ENCODE measurements at regions not wholly inside any gene's neighbourhood (a gene's known extent, or its start where the extent isn't known, plus 50 kb on each side); places are given as distances from the start of the nearest gene placed in this dataset.

GRCh38 chr1:187241971-187242370 is 413.2 kb downstream of the PLA2G4A start:
- Histone ChIP-seq H2AFZ (no peak overlapping the region), H3K9me2 (ENCODE audit: insufficient read depth) (no peaks in the 10 kb centered on the region), H3K79me2 (replicated peaks; ENCODE audit: insufficient read depth) (no peaks in the 10 kb centered on the region), H3F3A (replicated peaks; ENCODE audit: low read depth) (no peaks in the 10 kb centered on the region), H3K4me2 (no peak overlapping the region), H3K27ac (ENCODE audit: low read depth) (no peak overlapping the region), H3K4me1 (ENCODE audit: insufficient read depth) (peaks cover 14% of the 10 kb centered on the region), H3K4me3 (no peak overlapping the region), H3K36me3 (ENCODE audit: insufficient read depth) (no peaks in the 10 kb centered on the region), H4K20me1 (replicated peaks; ENCODE audit: insufficient read depth) (no peaks in the 10 kb centered on the region), H3K27me3 (ENCODE audit: insufficient read depth) (no peaks in the 10 kb centered on the region)
- Mint-ChIP-seq H3K4me3 (no peak overlapping the region), H3K36me3 (ENCODE audit: low read depth) (no peaks in the 10 kb centered on the region), H3K27me3 (ENCODE audit: insufficient read depth, low read depth, poor library complexity) (peaks cover 2% of the 10 kb centered on the region), H3K9me3 (peaks cover 4% of the 10 kb centered on the region; the same call in 1 of the 3 replicates), H3K4me1 (peaks cover 9% of the 10 kb centered on the region; the same call in 2 of the 3 replicates), H3K27ac (no peak overlapping the region)
- TF ChIP-seq ZNF331 (CRISPR knock-in tag; IDR thresholded peaks at IDR 0.05; ENCODE audit: low read depth): no peak
- DNase-seq (ENCODE audit: low spot score) (no peak), ATAC-seq (no peak)

GRCh38 chr1:187244623-187245022 is 415.9 kb downstream of the PLA2G4A start:
- H3K36me3 Mint-ChIP-seq (ENCODE audit: low read depth): no peaks in the 10 kb centered on the region
- ATAC-seq (peak; percentile 46), DNase-seq (ENCODE audit: low spot score) (peak; percentile 17)
- H3F3A ChIP-seq (replicated peaks; ENCODE audit: low read depth): no peaks in the 10 kb centered on the region
- H3K27me3 ChIP-seq (ENCODE audit: insufficient read depth): no peaks in the 10 kb centered on the region
- H3K4me1 ChIP-seq (ENCODE audit: insufficient read depth): peaks cover 14% of the 10 kb centered on the region
- H3K4me3 ChIP-seq: no peak overlapping the region
- peaks cover 2% of the 10 kb centered on the region for H3K27me3 Mint-ChIP-seq (ENCODE audit: insufficient read depth, low read depth, poor library complexity)
- peaks cover 6% of the 10 kb centered on the region; the same call in 1 of the 3 replicates for H3K9me3 Mint-ChIP-seq
- H3K9me2 ChIP-seq (ENCODE audit: insufficient read depth): no peaks in the 10 kb centered on the region
- H3K79me2 ChIP-seq (replicated peaks; ENCODE audit: insufficient read depth): no peaks in the 10 kb centered on the region
- peak overlapping the region; percentile 9; the same call in 1 of the 2 replicates for H3K27ac Mint-ChIP-seq
- no peak overlapping the region for H3K4me3 Mint-ChIP-seq
- no peaks in the 10 kb centered on the region for H4K20me1 ChIP-seq (replicated peaks; ENCODE audit: insufficient read depth)
- peak overlapping the region; percentile 3; the same call in 1 of the 2 replicates for H3K4me2 ChIP-seq
- no peak overlapping the region for H3K27ac ChIP-seq (ENCODE audit: low read depth)
- H2AFZ ChIP-seq: no peak overlapping the region
- H3K4me1 Mint-ChIP-seq: peaks cover 9% of the 10 kb centered on the region; the same call in 2 of the 3 replicates
- H3K36me3 ChIP-seq (ENCODE audit: insufficient read depth): no peaks in the 10 kb centered on the region
- TF ChIP-seq JUNB (IDR thresholded peaks at IDR 0.05; ENCODE audit: unreplicated experiment) (no peak), EZH2 (IDR thresholded peaks at IDR 0.05; ENCODE audit: low read depth, unreplicated experiment) (no peak), NANOG (IDR thresholded peaks at IDR 0.05; ENCODE audit: borderline replicate concordance) (no peak), REST (IDR thresholded peaks at IDR 0.05; ENCODE audit: unreplicated experiment) (no peak), ZNF462 (CRISPR knock-in tag; IDR thresholded peaks at IDR 0.05) (no peak), ZNF331 (CRISPR knock-in tag; IDR thresholded peaks at IDR 0.05; ENCODE audit: low read depth) (no peak)

Data from GM23338 (cell line).